ENCODE measurements at regions not wholly inside any gene's neighbourhood (a gene's known extent, or its start where the extent isn't known, plus 50 kb on each side); places are given as distances from the start of the nearest gene placed in this dataset.
"Not testable (repeated sequence)": the region's sequence is repeated elsewhere in the genome, so short reads cannot be mapped to it uniquely, and the experiment has no call there.

- H3K36me3 Mint-ChIP-seq = no peaks in the 10 kb centered on the region
- H3K4me1 Mint-ChIP-seq (ENCODE audit: low read depth) = no peaks in the 10 kb centered on the region
- no peak overlapping the region for H3K27ac Mint-ChIP-seq
- no peaks in the 10 kb centered on the region for H3K9me3 Mint-ChIP-seq (ENCODE audit: low read depth)
- H3K4me3 Mint-ChIP-seq = no peak overlapping the region
- peaks cover 3% of the 10 kb centered on the region for H3K27me3 Mint-ChIP-seq
Measured at GRCh38 chr12:127035011-127035879, 1231.7 kb upstream of the TMEM132C start.

GRCh38 chr12:127038152-127038551 is 1228.8 kb upstream of the TMEM132C start:
- Mint-ChIP-seq H3K9me3 (ENCODE audit: low read depth) (no peaks in the 10 kb centered on the region), H3K36me3 (no peaks in the 10 kb centered on the region), H3K27me3 (peaks cover 5% of the 10 kb centered on the region), H3K4me1 (ENCODE audit: low read depth) (no peaks in the 10 kb centered on the region), H3K27ac (no peak overlapping the region), H3K4me3 (no peak overlapping the region)

GRCh38 chr12:127038761-127039160 is 1228.2 kb upstream of the TMEM132C start:
- H3K27ac Mint-ChIP-seq = no peak overlapping the region
- H3K4me3 Mint-ChIP-seq = no peak overlapping the region
- no peaks in the 10 kb centered on the region for H3K36me3 Mint-ChIP-seq
- H3K27me3 Mint-ChIP-seq = peaks cover 4% of the 10 kb centered on the region
- H3K9me3 Mint-ChIP-seq (ENCODE audit: low read depth) = no peaks in the 10 kb centered on the region
- no peaks in the 10 kb centered on the region for H3K4me1 Mint-ChIP-seq (ENCODE audit: low read depth)

- Mint-ChIP-seq H3K27me3 (peaks cover 3% of the 10 kb centered on the region), H3K9me3 (ENCODE audit: low read depth) (no peaks in the 10 kb centered on the region), H3K27ac (no peak overlapping the region), H3K4me1 (ENCODE audit: low read depth) (no peaks in the 10 kb centered on the region), H3K36me3 (no peaks in the 10 kb centered on the region), H3K4me3 (no peak overlapping the region)
Measured at GRCh38 chr12:127041985-127042625, 1224.9 kb upstream of the TMEM132C start.

GRCh38 chr12:127043731-127044130 is 1223.2 kb upstream of the TMEM132C start:
- Mint-ChIP-seq H3K36me3 (no peaks in the 10 kb centered on the region), H3K9me3 (ENCODE audit: low read depth) (no peaks in the 10 kb centered on the region), H3K4me1 (ENCODE audit: low read depth) (no peaks in the 10 kb centered on the region), H3K27ac (no peak overlapping the region), H3K4me3 (no peak overlapping the region), H3K27me3 (peaks cover 3% of the 10 kb centered on the region)

- H3K36me3 Mint-ChIP-seq = no peaks in the 10 kb centered on the region
- no peaks in the 10 kb centered on the region for H3K9me3 Mint-ChIP-seq (ENCODE audit: low read depth)
- no peak overlapping the region for H3K4me3 Mint-ChIP-seq
- no peak overlapping the region for H3K27ac Mint-ChIP-seq
- peaks cover 2% of the 10 kb centered on the region for H3K27me3 Mint-ChIP-seq
- H3K4me1 Mint-ChIP-seq (ENCODE audit: low read depth) = no peaks in the 10 kb centered on the region
Measured at GRCh38 chr12:127044836-127045235, 1222.1 kb upstream of the TMEM132C start.

GRCh38 chr12:127046467-127046866 is 1220.5 kb upstream of the TMEM132C start:
- Mint-ChIP-seq H3K4me3 (no peak overlapping the region), H3K4me1 (ENCODE audit: low read depth) (no peaks in the 10 kb centered on the region), H3K36me3 (no peaks in the 10 kb centered on the region), H3K27me3 (peaks cover 2% of the 10 kb centered on the region), H3K27ac (no peak overlapping the region), H3K9me3 (ENCODE audit: low read depth) (no peaks in the 10 kb centered on the region)

- H3K27me3 Mint-ChIP-seq = no peaks in the 10 kb centered on the region
- no peak overlapping the region for H3K27ac Mint-ChIP-seq
- H3K4me3 Mint-ChIP-seq = no peak overlapping the region
- no peaks in the 10 kb centered on the region for H3K9me3 Mint-ChIP-seq (ENCODE audit: low read depth)
- no peaks in the 10 kb centered on the region for H3K36me3 Mint-ChIP-seq
- H3K4me1 Mint-ChIP-seq (ENCODE audit: low read depth) = no peaks in the 10 kb centered on the region
Measured at GRCh38 chr12:127048057-127048456, 1218.9 kb upstream of the TMEM132C start.

- H3K27me3 Mint-ChIP-seq; H3K9me3 Mint-ChIP-seq (ENCODE audit: low read depth); H3K4me3 Mint-ChIP-seq; H3K4me1 Mint-ChIP-seq (ENCODE audit: low read depth); H3K27ac Mint-ChIP-seq; H3K36me3 Mint-ChIP-seq: not testable (repeated sequence)
Measured at GRCh38 chr12:127048525-127048924, 1218.4 kb upstream of the TMEM132C start.

GRCh38 chr12:127051139-127051538 is 1215.8 kb upstream of the TMEM132C start:
- no peaks in the 10 kb centered on the region for H3K27me3 Mint-ChIP-seq
- no peaks in the 10 kb centered on the region for H3K36me3 Mint-ChIP-seq
- H3K9me3 Mint-ChIP-seq (ENCODE audit: low read depth) = no peaks in the 10 kb centered on the region
- H3K4me3 Mint-ChIP-seq = no peak overlapping the region
- H3K27ac Mint-ChIP-seq = no peak overlapping the region
- no peaks in the 10 kb centered on the region for H3K4me1 Mint-ChIP-seq (ENCODE audit: low read depth)

- Mint-ChIP-seq H3K36me3 (no peaks in the 10 kb centered on the region), H3K9me3 (ENCODE audit: low read depth) (no peaks in the 10 kb centered on the region), H3K4me3 (no peak overlapping the region), H3K27me3 (no peaks in the 10 kb centered on the region), H3K27ac (no peak overlapping the region), H3K4me1 (ENCODE audit: low read depth) (no peaks in the 10 kb centered on the region)
Measured at GRCh38 chr12:127052511-127053232, 1214.3 kb upstream of the TMEM132C start.

GRCh38 chr12:127054531-127054930 is 1212.4 kb upstream of the TMEM132C start:
- Mint-ChIP-seq H3K27ac (no peak overlapping the region), H3K27me3 (peaks cover under 1% of the 10 kb centered on the region), H3K36me3 (no peaks in the 10 kb centered on the region), H3K9me3 (ENCODE audit: low read depth) (no peaks in the 10 kb centered on the region), H3K4me3 (no peak overlapping the region), H3K4me1 (ENCODE audit: low read depth) (no peaks in the 10 kb centered on the region)

- Mint-ChIP-seq H3K27ac (no peak overlapping the region), H3K9me3 (ENCODE audit: low read depth) (no peaks in the 10 kb centered on the region), H3K4me1 (ENCODE audit: low read depth) (no peaks in the 10 kb centered on the region), H3K4me3 (no peak overlapping the region), H3K36me3 (no peaks in the 10 kb centered on the region), H3K27me3 (peaks cover 1% of the 10 kb centered on the region)
Measured at GRCh38 chr12:127060310-127060847, 1206.6 kb upstream of the TMEM132C start.

- Mint-ChIP-seq H3K27ac (no peak overlapping the region), H3K27me3 (peaks cover 1% of the 10 kb centered on the region), H3K4me3 (no peak overlapping the region), H3K9me3 (ENCODE audit: low read depth) (no peaks in the 10 kb centered on the region), H3K4me1 (ENCODE audit: low read depth) (no peaks in the 10 kb centered on the region), H3K36me3 (no peaks in the 10 kb centered on the region)
Measured at GRCh38 chr12:127060933-127061332, 1206.0 kb upstream of the TMEM132C start.
